ENCODE measurements at regions not wholly inside any gene's neighbourhood (a gene's known extent, or its start where the extent isn't known, plus 50 kb on each side); places are given as distances from the start of the nearest gene placed in this dataset.

DNA sequence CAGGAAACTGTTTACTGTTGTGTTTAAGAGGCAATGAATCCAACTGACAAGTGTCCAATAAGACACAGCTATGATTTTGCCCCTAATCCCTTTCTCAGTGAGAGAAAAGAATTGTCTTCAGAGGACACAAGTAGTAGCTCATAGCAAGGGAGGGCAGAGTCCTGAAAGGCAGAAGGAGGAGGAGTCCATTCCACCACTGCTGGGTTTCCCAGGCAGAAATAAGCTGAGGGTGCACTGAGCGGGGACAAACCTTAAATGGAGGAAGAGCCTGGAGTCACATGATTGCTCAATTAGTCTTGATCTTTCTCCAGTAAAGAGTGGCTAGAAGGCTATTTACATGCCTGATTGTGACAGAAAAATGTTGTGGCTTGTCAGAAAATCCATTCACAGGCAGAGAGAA lies 573.8 kb downstream of the POM121L12 start:
- CTCF ChIA-PET: no interaction called here
- 67% methylated on average over 1 of the region's 1 CpG for WGBS (ENCODE audit: missing lambda C conversion rate)
- POLR2A ChIA-PET: no interaction called here
- Histone ChIP-seq H3K4me3 (no peak overlapping the region), H3K4me2 (no peak overlapping the region), H3K9me3 (no peaks in the 10 kb centered on the region), H3K27ac (no peak overlapping the region), H3K4me1 (no peaks in the 10 kb centered on the region)
- FAIRE-seq: no peak
- no peak for TF ChIP-seq KDM5A (IDR thresholded peaks at IDR 0.05)
- TF ChIP-seq, protein P1, sequence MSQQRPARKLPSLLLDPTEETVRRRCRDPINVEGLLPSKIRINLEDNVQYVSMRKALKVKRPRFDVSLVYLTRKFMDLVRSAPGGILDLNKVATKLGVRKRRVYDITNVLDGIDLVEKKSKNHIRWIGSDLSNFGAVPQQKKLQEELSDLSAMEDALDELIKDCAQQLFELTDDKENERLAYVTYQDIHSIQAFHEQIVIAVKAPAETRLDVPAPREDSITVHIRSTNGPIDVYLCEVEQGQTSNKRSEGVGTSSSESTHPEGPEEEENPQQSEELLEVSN (IDR thresholded peaks at IDR 0.05; ENCODE audit: borderline replicate concordance, low read depth): no peak
- TF ChIP-seq CEBPB (IDR thresholded peaks at IDR 0.05): no peak
- TF ChIP-seq, protein P2, sequence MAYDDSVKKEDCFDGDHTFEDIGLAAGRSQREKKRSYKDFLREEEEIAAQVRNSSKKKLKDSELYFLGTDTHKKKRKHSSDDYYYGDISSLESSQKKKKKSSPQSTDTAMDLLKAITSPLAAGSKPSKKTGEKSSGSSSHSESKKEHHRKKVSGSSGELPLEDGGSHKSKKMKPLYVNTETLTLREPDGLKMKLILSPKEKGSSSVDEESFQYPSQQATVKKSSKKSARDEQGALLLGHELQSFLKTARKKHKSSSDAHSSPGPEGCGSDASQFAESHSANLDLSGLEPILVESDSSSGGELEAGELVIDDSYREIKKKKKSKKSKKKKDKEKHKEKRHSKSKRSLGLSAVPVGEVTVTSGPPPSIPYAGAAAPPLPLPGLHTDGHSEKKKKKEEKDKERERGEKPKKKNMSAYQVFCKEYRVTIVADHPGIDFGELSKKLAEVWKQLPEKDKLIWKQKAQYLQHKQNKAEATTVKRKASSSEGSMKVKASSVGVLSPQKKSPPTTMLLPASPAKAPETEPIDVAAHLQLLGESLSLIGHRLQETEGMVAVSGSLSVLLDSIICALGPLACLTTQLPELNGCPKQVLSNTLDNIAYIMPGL (CRISPR knock-in tag; IDR thresholded peaks at IDR 0.05; ENCODE audit: borderline replicate concordance): no peak
- no peak for TF ChIP-seq RARB (CRISPR knock-in tag; IDR thresholded peaks at IDR 0.05)
- no peak for TF ChIP-seq JUNB (IDR thresholded peaks at IDR 0.05)
- no peak for TF ChIP-seq CBX8 (IDR thresholded peaks at IDR 0.05)
- TF ChIP-seq RAD21 (conservative IDR thresholded peaks at IDR 0.05 in 1 of 2, IDR thresholded peaks at IDR 0.05 in 1 of 2): no peak
- DNase-seq (ENCODE audit: low read depth in 1 of 2, low spot score in 1 of 2): no peak
- ATAC-seq: no peak

DNA sequence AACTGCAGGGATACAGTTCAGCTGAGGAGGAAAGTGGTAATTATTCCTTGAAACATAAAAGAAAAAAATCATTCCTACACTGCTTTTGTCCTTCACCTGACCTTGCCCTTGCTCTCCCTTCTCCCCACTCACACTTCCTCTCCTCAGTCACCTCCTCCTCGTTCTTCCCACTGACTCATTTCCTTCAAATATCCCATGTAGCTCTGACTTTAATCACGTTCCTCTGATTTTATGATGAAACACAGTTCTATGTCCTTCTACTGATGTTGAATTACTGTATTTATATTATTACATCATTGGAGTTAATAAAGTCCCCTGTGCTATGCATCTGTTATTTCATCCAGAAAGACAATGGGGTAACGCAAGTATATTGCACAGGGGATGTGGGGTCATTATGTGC lies 575.6 kb downstream of the POM121L12 start:
- 2% methylated on average over 3 of the region's 3 CpGs for WGBS (ENCODE audit: missing lambda C conversion rate)
- no peak overlapping the region for H3K4me3 ChIP-seq
- no peak for FAIRE-seq
- H3K9me3 ChIP-seq: no peaks in the 10 kb centered on the region
- no peak for DNase-seq (ENCODE audit: low read depth in 1 of 2, low spot score in 1 of 2)
- no peaks in the 10 kb centered on the region for H3K4me1 ChIP-seq
- ChIA-PET CTCF (interaction anchor here (0.6 kb wide), 1 partner anchor 694 kb away, joined by 4 read pairs; no protein-coding TSS in a partner anchor), POLR2A (no interaction called here)
- H3K4me2 ChIP-seq: no peak overlapping the region
- H3K27ac ChIP-seq: no peak overlapping the region
- ATAC-seq: no peak
- TF ChIP-seq TFCP2L1 (CRISPR knock-in tag; IDR thresholded peaks at IDR 0.05) (no peak), NR3C1 (IDR thresholded peaks at IDR 0.05) (no peak), SMC3 (IDR thresholded peaks at IDR 0.05) (no peak), FOSB (CRISPR knock-in tag; IDR thresholded peaks at IDR 0.05) (no peak), TP53 (CRISPR knock-in tag; IDR thresholded peaks at IDR 0.05) (no peak), EHF (CRISPR knock-in tag; IDR thresholded peaks at IDR 0.05) (no peak), ESRRA (IDR thresholded peaks at IDR 0.05; ENCODE audit: borderline replicate concordance, low read length) (no peak), RARB (CRISPR knock-in tag; IDR thresholded peaks at IDR 0.05) (no peak), KDM1A (IDR thresholded peaks at IDR 0.05; ENCODE audit: low read depth) (no peak), SREBF2 (IDR thresholded peaks at IDR 0.05) (no peak), HOXA7 (CRISPR knock-in tag; IDR thresholded peaks at IDR 0.05) (no peak), FOSL2 (IDR thresholded peaks at IDR 0.05) (no peak), FOSL2 (CRISPR knock-in tag; IDR thresholded peaks at IDR 0.05) (no peak), CHD2 (IDR thresholded peaks at IDR 0.05; ENCODE audit: low read length, partially characterized antibody) (no peak), JUN (IDR thresholded peaks at IDR 0.05) (no peak)
- TF ChIP-seq, protein P3, sequence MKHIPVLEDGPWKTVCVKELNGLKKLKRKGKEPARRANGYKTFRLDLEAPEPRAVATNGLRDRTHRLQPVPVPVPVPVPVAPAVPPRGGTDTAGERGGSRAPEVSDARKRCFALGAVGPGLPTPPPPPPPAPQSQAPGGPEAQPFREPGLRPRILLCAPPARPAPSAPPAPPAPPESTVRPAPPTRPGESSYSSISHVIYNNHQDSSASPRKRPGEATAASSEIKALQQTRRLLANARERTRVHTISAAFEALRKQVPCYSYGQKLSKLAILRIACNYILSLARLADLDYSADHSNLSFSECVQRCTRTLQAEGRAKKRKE (CRISPR knock-in tag; IDR thresholded peaks at IDR 0.05; ENCODE audit: low read depth): no peak
- TF ChIP-seq, protein P4, sequence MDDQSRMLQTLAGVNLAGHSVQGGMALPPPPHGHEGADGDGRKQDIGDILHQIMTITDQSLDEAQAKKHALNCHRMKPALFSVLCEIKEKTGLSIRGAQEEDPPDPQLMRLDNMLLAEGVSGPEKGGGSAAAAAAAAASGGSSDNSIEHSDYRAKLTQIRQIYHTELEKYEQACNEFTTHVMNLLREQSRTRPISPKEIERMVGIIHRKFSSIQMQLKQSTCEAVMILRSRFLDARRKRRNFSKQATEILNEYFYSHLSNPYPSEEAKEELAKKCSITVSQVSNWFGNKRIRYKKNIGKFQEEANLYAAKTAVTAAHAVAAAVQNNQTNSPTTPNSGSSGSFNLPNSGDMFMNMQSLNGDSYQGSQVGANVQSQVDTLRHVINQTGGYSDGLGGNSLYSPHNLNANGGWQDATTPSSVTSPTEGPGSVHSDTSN (IDR thresholded peaks at IDR 0.05): no peak
- TF ChIP-seq, protein P5, sequence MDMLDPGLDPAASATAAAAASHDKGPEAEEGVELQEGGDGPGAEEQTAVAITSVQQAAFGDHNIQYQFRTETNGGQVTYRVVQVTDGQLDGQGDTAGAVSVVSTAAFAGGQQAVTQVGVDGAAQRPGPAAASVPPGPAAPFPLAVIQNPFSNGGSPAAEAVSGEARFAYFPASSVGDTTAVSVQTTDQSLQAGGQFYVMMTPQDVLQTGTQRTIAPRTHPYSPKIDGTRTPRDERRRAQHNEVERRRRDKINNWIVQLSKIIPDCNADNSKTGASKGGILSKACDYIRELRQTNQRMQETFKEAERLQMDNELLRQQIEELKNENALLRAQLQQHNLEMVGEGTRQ (IDR thresholded peaks at IDR 0.05): no peak
- TF ChIP-seq, protein P6, sequence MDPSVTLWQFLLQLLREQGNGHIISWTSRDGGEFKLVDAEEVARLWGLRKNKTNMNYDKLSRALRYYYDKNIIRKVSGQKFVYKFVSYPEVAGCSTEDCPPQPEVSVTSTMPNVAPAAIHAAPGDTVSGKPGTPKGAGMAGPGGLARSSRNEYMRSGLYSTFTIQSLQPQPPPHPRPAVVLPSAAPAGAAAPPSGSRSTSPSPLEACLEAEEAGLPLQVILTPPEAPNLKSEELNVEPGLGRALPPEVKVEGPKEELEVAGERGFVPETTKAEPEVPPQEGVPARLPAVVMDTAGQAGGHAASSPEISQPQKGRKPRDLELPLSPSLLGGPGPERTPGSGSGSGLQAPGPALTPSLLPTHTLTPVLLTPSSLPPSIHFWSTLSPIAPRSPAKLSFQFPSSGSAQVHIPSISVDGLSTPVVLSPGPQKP (IDR thresholded peaks at IDR 0.05; ENCODE audit: low read depth, low read length): no peak
